ENCODE measurements at regions not wholly inside any gene's neighbourhood (a gene's known extent, or its start where the extent isn't known, plus 50 kb on each side); places are given as distances from the start of the nearest gene placed in this dataset.

DNA sequence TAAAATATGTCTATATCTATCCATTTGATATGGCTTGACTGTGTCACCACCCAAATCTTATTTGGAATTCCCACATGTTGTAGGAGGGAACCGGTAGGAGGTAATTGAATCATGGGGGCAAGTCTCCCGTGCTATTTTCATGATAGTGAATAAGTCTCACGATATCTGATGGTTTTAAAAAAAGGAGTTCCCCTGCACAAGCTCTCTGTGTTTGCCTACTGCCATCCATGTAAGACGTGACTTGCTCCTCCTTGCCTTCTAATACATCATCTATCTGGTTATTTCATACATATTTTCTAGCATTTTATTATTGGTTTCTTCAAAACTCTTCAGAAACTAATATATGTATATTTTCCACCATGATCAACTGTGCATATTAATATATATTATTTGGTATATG lies 57.3 kb upstream of the AMZ2 start:
- H3K36me3 ChIP-seq (ENCODE audit: insufficient read depth, insufficient read length, low read length): no peaks in the 10 kb centered on the region
- DNase-seq (ENCODE audit: low read depth, low spot score): no peak
- H3K9me3 ChIP-seq (ENCODE audit: insufficient read depth, low read length): no peaks in the 10 kb centered on the region
- peaks cover under 1% of the 10 kb centered on the region for H3K4me1 ChIP-seq (ENCODE audit: insufficient read depth, insufficient read length)
- no peak overlapping the region for H3K9ac ChIP-seq (ENCODE audit: insufficient read length, low read depth)
- TF ChIP-seq YY1 (IDR thresholded peaks at IDR 0.05; ENCODE audit: insufficient read depth, insufficient read length): no peak
- TF ChIP-seq SUZ12 (IDR thresholded peaks at IDR 0.05; ENCODE audit: extremely low read depth, insufficient read depth, insufficient read length): no peak
- no peak for TF ChIP-seq ZNF274 (IDR thresholded peaks at IDR 0.05; ENCODE audit: low read depth, low read length)
- H3K4me3 ChIP-seq (ENCODE audit: insufficient read length, low read depth): no peak overlapping the region
- peaks cover 38% of the 10 kb centered on the region for H3K27me3 ChIP-seq (ENCODE audit: insufficient read depth, insufficient read length)

DNA sequence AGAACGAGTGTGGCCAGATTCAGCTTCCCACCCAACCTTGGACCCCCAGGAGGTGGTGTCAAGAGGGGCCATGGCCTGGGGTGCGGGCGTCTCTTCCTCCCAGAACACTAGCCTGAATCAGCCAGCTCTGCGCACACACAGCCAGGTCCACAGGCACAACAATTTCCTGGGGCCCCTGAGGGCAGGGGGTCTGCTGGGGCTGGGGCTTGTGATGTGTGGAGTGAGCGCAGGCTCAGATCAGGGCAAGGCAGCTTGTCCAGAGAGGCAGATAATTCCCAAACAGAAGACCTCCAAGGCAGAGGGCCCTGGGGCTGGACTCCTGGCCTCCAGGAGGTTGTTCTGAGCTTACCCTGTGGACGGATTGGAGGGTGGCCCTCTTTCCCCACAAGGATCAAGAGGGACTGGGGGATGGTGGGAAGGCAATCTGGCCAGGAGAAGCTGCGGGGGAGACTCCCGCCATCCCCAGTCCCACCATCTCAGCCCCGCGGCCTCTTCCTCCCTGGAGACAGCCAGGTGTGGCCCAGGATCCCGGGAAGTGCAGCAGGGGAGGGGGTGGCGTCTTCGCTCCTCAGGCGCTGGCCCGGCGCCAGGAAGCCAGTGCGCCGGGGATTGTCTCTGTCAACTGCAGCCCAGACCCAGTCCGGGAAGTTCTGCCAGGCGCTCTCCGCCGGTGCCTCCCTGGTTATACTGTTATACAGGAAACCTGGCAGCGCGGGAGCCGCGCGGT lies 52.0 kb upstream of the AMZ2 start:
- H3K27me3 ChIP-seq (ENCODE audit: insufficient read depth, insufficient read length): peaks cover 91% of the 10 kb centered on the region
- H3K9me3 ChIP-seq (ENCODE audit: insufficient read depth, low read length): no peaks in the 10 kb centered on the region
- TF ChIP-seq ZNF274 (IDR thresholded peaks at IDR 0.05; ENCODE audit: low read depth, low read length) (no peak), SUZ12 (IDR thresholded peaks at IDR 0.05; ENCODE audit: extremely low read depth, insufficient read depth, insufficient read length) (no peak), YY1 (IDR thresholded peaks at IDR 0.05; ENCODE audit: insufficient read depth, insufficient read length) (no peak)
- no peak for DNase-seq (ENCODE audit: low read depth, low spot score)
- peak overlapping the region; percentile 30 for H3K4me3 ChIP-seq (ENCODE audit: insufficient read length, low read depth)
- no peak overlapping the region for H3K9ac ChIP-seq (ENCODE audit: insufficient read length, low read depth)
- no peaks in the 10 kb centered on the region for H3K36me3 ChIP-seq (ENCODE audit: insufficient read depth, insufficient read length, low read length)
- H3K4me1 ChIP-seq (ENCODE audit: insufficient read depth, insufficient read length): peaks cover 11% of the 10 kb centered on the region

DNA sequence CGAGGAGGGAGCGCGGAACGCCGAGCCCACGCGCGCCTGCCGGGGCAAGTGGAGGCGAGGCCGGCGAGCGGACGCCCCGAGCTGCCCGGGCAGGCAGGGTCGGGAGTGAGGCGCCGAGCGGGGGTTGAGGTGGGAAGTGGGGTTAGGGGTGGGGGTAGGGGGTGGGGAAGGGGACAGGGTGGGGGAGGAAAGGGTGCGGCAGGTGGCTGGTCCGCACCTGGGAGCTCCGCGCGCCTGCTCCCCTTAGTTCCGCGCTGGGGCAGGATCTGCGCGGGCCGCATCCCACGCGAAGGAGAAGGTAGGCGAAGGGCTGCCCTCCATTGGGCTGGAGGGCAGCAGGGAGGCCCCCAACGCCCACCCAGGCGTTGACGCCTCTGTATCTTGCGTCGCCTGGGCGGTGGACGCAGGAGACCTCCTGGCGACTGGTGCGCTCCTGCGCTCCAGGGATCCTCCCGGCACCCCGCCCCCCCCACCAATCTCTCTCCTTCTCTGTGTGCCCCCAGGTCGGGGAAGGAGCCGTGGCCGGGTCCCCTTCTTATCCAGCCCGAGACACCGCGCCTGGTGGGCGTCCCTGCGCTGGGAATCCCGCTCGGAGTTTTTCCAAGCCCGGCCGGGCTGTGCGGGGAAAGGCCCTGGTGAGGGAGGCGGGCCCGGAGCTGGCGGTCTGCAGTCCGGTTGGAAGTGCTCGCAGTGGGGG lies 51.3 kb upstream of the AMZ2 start:
- TF ChIP-seq ZNF274 (IDR thresholded peaks at IDR 0.05; ENCODE audit: low read depth, low read length) (no peak), SUZ12 (IDR thresholded peaks at IDR 0.05; ENCODE audit: extremely low read depth, insufficient read depth, insufficient read length) (peak; percentile 73)
- H3K9me3 ChIP-seq (ENCODE audit: insufficient read depth, low read length): no peaks in the 10 kb centered on the region
- peaks cover 98% of the 10 kb centered on the region for H3K27me3 ChIP-seq (ENCODE audit: insufficient read depth, insufficient read length)
- H3K4me1 ChIP-seq (ENCODE audit: insufficient read depth, insufficient read length): peaks cover 11% of the 10 kb centered on the region
- no peaks in the 10 kb centered on the region for H3K36me3 ChIP-seq (ENCODE audit: insufficient read depth, insufficient read length, low read length)
- DNase-seq (ENCODE audit: low read depth, low spot score): no peak
- H3K9ac ChIP-seq (ENCODE audit: insufficient read length, low read depth): peak overlapping the region; percentile 50
- peak overlapping the region; percentile 36 for H3K4me3 ChIP-seq (ENCODE audit: insufficient read length, low read depth)

DNA sequence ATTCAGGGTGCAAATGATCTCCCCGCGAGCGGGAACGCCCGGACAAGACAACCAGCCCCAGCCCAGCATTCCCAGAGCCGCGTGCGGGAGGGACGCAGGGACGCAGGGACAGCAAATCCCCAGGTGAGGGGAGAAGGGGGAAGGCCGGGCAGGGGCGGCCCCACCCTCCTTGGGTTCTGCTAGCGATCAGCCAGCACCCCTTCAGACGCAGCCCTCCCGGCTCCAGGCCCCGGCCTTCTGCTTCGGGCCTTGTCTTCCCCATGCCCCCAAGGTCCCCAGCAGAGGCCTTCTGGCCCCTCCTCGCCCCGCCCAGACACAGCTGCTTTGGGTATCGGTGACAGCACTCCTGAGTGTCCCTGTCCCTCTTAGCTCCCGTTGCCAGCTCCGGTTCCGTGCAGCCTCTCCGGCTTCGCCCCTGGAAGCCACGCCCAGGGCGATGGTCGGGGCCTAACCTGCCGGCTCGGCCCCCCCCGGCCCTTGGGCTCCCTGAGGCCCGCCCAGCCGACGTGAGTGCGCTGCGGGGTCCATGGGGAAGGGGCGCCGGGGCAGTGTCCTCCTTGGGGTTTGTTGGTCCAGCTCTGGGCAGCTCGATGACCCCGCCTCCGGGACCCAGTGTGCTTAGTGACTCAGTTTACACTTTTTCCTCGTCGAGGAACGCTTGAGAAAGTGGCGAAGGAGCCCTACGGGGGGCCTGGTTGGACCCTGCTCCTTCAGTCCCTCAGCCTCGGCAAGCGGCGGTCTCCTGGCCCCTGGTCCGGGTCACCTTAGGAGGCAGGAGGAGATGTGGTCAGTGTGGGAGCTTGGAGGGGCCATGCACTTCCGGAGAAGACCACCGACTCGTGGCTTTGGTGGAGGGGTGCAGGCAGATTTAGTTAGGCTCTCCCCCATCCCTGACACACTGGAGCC lies 50.5 kb upstream of the AMZ2 start:
- Histone ChIP-seq H3K9me3 (ENCODE audit: insufficient read depth, low read length) (no peaks in the 10 kb centered on the region), H3K36me3 (ENCODE audit: insufficient read depth, insufficient read length, low read length) (no peaks in the 10 kb centered on the region), H3K4me3 (ENCODE audit: insufficient read length, low read depth) (peak overlapping the region; percentile 36), H3K9ac (ENCODE audit: insufficient read length, low read depth) (peak overlapping the region; percentile 50), H3K27me3 (ENCODE audit: insufficient read depth, insufficient read length) (peaks cover 100% of the 10 kb centered on the region), H3K4me1 (ENCODE audit: insufficient read depth, insufficient read length) (peaks cover 11% of the 10 kb centered on the region)
- TF ChIP-seq SUZ12 (IDR thresholded peaks at IDR 0.05; ENCODE audit: extremely low read depth, insufficient read depth, insufficient read length) (no peak), ZNF274 (IDR thresholded peaks at IDR 0.05; ENCODE audit: low read depth, low read length) (no peak), YY1 (IDR thresholded peaks at IDR 0.05; ENCODE audit: insufficient read depth, insufficient read length) (no peak)
- no peak for DNase-seq (ENCODE audit: low read depth, low spot score)

DNA sequence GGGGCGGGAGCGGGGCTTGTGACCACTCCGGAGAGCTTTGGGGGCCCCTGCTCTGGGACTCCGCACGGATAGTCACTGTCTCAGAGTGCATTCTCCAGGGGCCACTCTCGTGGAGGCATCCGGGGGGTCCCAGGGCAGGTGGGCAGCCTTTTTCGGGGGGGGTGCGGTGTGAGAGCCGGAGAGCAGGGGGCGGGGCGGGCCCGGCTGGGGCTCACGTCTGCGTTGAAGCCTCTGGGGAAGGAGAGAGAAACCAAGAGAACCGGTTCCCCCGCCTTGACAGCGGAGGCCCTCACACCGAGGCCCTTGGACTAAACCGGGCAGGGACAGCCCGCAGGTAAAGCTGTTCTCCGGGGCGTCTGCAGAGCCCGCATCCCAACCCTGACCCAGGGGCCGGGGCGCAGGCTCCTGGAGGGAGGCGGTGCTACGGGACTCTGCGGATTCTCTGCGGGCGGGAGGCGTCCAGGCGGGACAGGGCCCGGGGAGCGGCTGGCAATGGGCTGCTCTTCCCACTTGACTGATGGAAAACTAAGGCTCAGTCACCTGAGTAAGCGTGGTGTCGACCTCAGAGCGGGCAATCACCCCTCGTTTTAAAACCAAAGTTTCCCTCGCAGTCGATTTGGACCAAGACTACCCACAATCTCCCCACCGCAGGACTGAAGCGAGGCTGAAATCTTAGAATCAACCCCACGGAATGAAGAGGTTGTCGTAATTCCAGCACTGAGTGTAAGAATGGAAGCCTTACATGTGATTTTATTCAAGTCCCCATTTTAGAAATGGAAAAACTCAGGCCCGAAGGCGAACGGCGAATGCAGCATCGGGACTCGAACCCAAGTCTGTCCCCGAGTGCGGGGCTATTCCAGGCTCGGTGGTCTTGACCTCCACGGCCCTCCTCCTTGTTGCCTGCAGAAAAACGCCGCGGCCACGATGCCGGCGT lies 49.6 kb upstream of the AMZ2 start:
- Histone ChIP-seq H3K27me3 (ENCODE audit: insufficient read depth, insufficient read length) (peaks cover 100% of the 10 kb centered on the region), H3K9me3 (ENCODE audit: insufficient read depth, low read length) (no peaks in the 10 kb centered on the region), H3K4me3 (ENCODE audit: insufficient read length, low read depth) (peak overlapping the region; percentile 32), H3K4me1 (ENCODE audit: insufficient read depth, insufficient read length) (peaks cover 11% of the 10 kb centered on the region), H3K36me3 (ENCODE audit: insufficient read depth, insufficient read length, low read length) (no peaks in the 10 kb centered on the region), H3K9ac (ENCODE audit: insufficient read length, low read depth) (peak overlapping the region; percentile 64)
- DNase-seq (ENCODE audit: low read depth, low spot score): no peak
- TF ChIP-seq YY1 (IDR thresholded peaks at IDR 0.05; ENCODE audit: insufficient read depth, insufficient read length): no peak
- TF ChIP-seq ZNF274 (IDR thresholded peaks at IDR 0.05; ENCODE audit: low read depth, low read length): no peak
- peak; percentile 56 for TF ChIP-seq SUZ12 (IDR thresholded peaks at IDR 0.05; ENCODE audit: extremely low read depth, insufficient read depth, insufficient read length)
